OCI-LY1 (cell line): ENCODE measurements at regions not wholly inside any gene's neighbourhood (a gene's known extent, or its start where the extent isn't known, plus 50 kb on each side); places are given as distances from the start of the nearest gene placed in this dataset.

Experiments
- H2AFZ ChIP-seq: fragments of 200-600 bp; sonication (generic), shearing (Covaris generic); 2 replicates; pipeline ENCODE4 v1.6.0; 2014; ENCODE audit warnings: antibody characterized with exemption, mild to moderate bottlenecking, low read length
- H3F3A ChIP-seq: fragments of 200-600 bp; sonication (generic), shearing (Covaris generic); 2 replicates; pipeline ENCODE4 v1.6.0; 2014; ENCODE audit warnings: mild to moderate bottlenecking, antibody characterized with exemption, low read length, moderate library complexity; ENCODE audit not compliant: insufficient read depth
- H3K27ac ChIP-seq: fragments of 200-600 bp; sonication (generic); 2 replicates; pipeline ENCODE4 v1.5.1; 2014; ENCODE audit warnings: low read length, mixed run types, mild to moderate bottlenecking, low read depth; ENCODE audit not compliant: poor library complexity, severe bottlenecking
- H3K27me3 ChIP-seq: fragments of 200-600 bp; sonication (generic); 2 replicates; pipeline ENCODE4 v1.6.0; 2014; ENCODE audit warnings: antibody characterized with exemption, mild to moderate bottlenecking, low read length, moderate library complexity; ENCODE audit not compliant: insufficient read depth
- H3K36me3 ChIP-seq: fragments of 200-600 bp; sonication (generic); 2 replicates; pipeline ENCODE4 v1.6.1; 2014; ENCODE audit warnings: mild to moderate bottlenecking, antibody characterized with exemption, low read length, moderate library complexity, mixed read lengths; ENCODE audit not compliant: insufficient read depth
- H3K4me1 ChIP-seq: fragments of 200-600 bp; sonication (generic); 2 replicates; pipeline ENCODE4 v1.5.1; 2014; ENCODE audit warnings: mild to moderate bottlenecking, low read length, moderate library complexity; ENCODE audit not compliant: insufficient read depth, severe bottlenecking
- H3K4me2 ChIP-seq: fragments of 200-600 bp; sonication (generic), shearing (Covaris generic); 2 replicates; pipeline ENCODE4 v1.6.1; 2014; ENCODE audit warnings: low read length
- H3K4me3 ChIP-seq: fragments of 200-600 bp; sonication (generic); 2 replicates; pipeline ENCODE4 v1.5.1; 2014; ENCODE audit warnings: low read length, low read depth, mild to moderate bottlenecking, mixed read lengths; ENCODE audit not compliant: poor library complexity, severe bottlenecking
- H3K79me2 ChIP-seq: fragments of 200-600 bp; shearing (Covaris generic); 2 replicates; pipeline ENCODE4 v1.6.1; 2016; ENCODE audit warnings: mixed run types, low read length, mixed read lengths; ENCODE audit not compliant: insufficient read depth
- H3K9ac ChIP-seq: fragments of 200-600 bp; sonication (generic), shearing (Covaris generic); 2 replicates; pipeline ENCODE4 v1.6.1; 2014; ENCODE audit warnings: mild to moderate bottlenecking, low read length, mixed read lengths
- H3K9me2 ChIP-seq: fragments of 200-600 bp; sonication (generic), shearing (Covaris generic); 2 replicates; pipeline ENCODE4 v1.6.1; 2014; ENCODE audit warnings: low read depth, mild to moderate bottlenecking, low read length, mixed read lengths
- H3K9me3 ChIP-seq: fragments of 200-600 bp; shearing (Covaris generic); 2 replicates; pipeline ENCODE4 v1.6.1; 2014; ENCODE audit warnings: low read length, mixed read lengths
- H4K20me1 ChIP-seq: fragments of 200-600 bp; sonication (generic), shearing (Covaris generic); 2 replicates; pipeline ENCODE4 v1.6.0; 2016; ENCODE audit warnings: mild to moderate bottlenecking, low read length; ENCODE audit not compliant: insufficient read depth
- EZH2 ChIP-seq: fragments of 200-600 bp; sonication (generic), shearing (Covaris generic); IDR thresholded peaks from 2 replicates; pipeline ENCODE4 v1.8.0; 2017; ENCODE audit warnings: borderline replicate concordance, mixed run types, mild to moderate bottlenecking, antibody characterized with exemption, low read length, moderate library complexity, mixed read lengths
- TF ChIP-seq, protein P1 (sequence below): fragments of 200-600 bp; sonication (generic), shearing (Covaris generic); IDR thresholded peaks from 2 replicates; pipeline ENCODE4 v1.5.1; 2017; ENCODE audit warnings: mild to moderate bottlenecking, antibody characterized with exemption, low read length, moderate library complexity, mixed read lengths

GRCh38 chr10:111543854-111544253 lies 467.0 kb downstream of the ADRA2A start:
- Histone ChIP-seq H3K27ac (no peak overlapping the region), H3K4me2 (no peak overlapping the region), H3K9me2 (no peaks in the 10 kb centered on the region), H3F3A (no peaks in the 10 kb centered on the region), H2AFZ (no peak overlapping the region), H3K4me1 (no peaks in the 10 kb centered on the region), H3K9me3 (no peaks in the 10 kb centered on the region), H4K20me1 (no peaks in the 10 kb centered on the region), H3K4me3 (no peak overlapping the region), H3K9ac (no peak overlapping the region), H3K36me3 (no peaks in the 10 kb centered on the region), H3K27me3 (no peaks in the 10 kb centered on the region), H3K79me2 (no peaks in the 10 kb centered on the region)
- TF ChIP-seq EZH2, result no peak
- TF ChIP-seq, protein P1, sequence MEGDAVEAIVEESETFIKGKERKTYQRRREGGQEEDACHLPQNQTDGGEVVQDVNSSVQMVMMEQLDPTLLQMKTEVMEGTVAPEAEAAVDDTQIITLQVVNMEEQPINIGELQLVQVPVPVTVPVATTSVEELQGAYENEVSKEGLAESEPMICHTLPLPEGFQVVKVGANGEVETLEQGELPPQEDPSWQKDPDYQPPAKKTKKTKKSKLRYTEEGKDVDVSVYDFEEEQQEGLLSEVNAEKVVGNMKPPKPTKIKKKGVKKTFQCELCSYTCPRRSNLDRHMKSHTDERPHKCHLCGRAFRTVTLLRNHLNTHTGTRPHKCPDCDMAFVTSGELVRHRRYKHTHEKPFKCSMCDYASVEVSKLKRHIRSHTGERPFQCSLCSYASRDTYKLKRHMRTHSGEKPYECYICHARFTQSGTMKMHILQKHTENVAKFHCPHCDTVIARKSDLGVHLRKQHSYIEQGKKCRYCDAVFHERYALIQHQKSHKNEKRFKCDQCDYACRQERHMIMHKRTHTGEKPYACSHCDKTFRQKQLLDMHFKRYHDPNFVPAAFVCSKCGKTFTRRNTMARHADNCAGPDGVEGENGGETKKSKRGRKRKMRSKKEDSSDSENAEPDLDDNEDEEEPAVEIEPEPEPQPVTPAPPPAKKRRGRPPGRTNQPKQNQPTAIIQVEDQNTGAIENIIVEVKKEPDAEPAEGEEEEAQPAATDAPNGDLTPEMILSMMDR, result no peak

- Histone ChIP-seq H2AFZ (no peak overlapping the region), H3K4me1 (no peaks in the 10 kb centered on the region), H3K27me3 (no peaks in the 10 kb centered on the region), H3K4me3 (no peak overlapping the region), H4K20me1 (no peaks in the 10 kb centered on the region), H3K27ac (no peak overlapping the region), H3K4me2 (no peak overlapping the region), H3K79me2 (no peaks in the 10 kb centered on the region), H3F3A (no peaks in the 10 kb centered on the region), H3K9ac (no peak overlapping the region), H3K36me3 (no peaks in the 10 kb centered on the region), H3K9me2 (no peaks in the 10 kb centered on the region), H3K9me3 (no peaks in the 10 kb centered on the region)
- no peak for TF ChIP-seq EZH2
- TF ChIP-seq, protein P1, result no peak
Measured at GRCh38 chr10:111545861-111546605, 469.2 kb downstream of the ADRA2A start.

GRCh38 chr10:111548084-111548726 lies 471.4 kb downstream of the ADRA2A start:
- H3K4me2 ChIP-seq, result no peak overlapping the region
- no peaks in the 10 kb centered on the region for H3K4me1 ChIP-seq
- TF ChIP-seq, protein P1, result no peak
- TF ChIP-seq EZH2, result no peak
- H3F3A ChIP-seq, result no peaks in the 10 kb centered on the region
- H3K27me3 ChIP-seq, result no peaks in the 10 kb centered on the region
- H3K4me3 ChIP-seq, result no peak overlapping the region
- H3K9me2 ChIP-seq, result no peaks in the 10 kb centered on the region
- H3K36me3 ChIP-seq, result no peaks in the 10 kb centered on the region
- no peaks in the 10 kb centered on the region for H3K79me2 ChIP-seq
- H3K9ac ChIP-seq, result no peak overlapping the region
- no peaks in the 10 kb centered on the region for H4K20me1 ChIP-seq
- H3K27ac ChIP-seq, result no peak overlapping the region
- no peak overlapping the region for H2AFZ ChIP-seq
- H3K9me3 ChIP-seq, result no peaks in the 10 kb centered on the region
